ENCODE measurements at regions not wholly inside any gene's neighbourhood (a gene's known extent, or its start where the extent isn't known, plus 50 kb on each side); places are given as distances from the start of the nearest gene placed in this dataset.

GRCh38 chr12:42725809-42726208 is 136.3 kb upstream of the PRICKLE1 start:
- TF ChIP-seq CTCF (IDR thresholded peaks at IDR 0.05), result no peak

- TF ChIP-seq CTCF (IDR thresholded peaks at IDR 0.05), result no peak
These were observed 126.9 kb upstream of the PRICKLE1 start for GRCh38 chr12:42716491-42716891.

GRCh38 chr12:42707312-42708226 is 118.0 kb upstream of the PRICKLE1 start:
- TF ChIP-seq CTCF (IDR thresholded peaks at IDR 0.05), result no peak

- no peak for TF ChIP-seq CTCF (IDR thresholded peaks at IDR 0.05)
These were observed 116.8 kb upstream of the PRICKLE1 start for GRCh38 chr12:42706321-42706720.

GRCh38 chr12:42705863-42706262 is 116.3 kb upstream of the PRICKLE1 start:
- TF ChIP-seq CTCF (IDR thresholded peaks at IDR 0.05), result no peak

GRCh38 chr12:42704810-42705401 is 115.4 kb upstream of the PRICKLE1 start:
- TF ChIP-seq CTCF (IDR thresholded peaks at IDR 0.05), result no peak

- TF ChIP-seq CTCF (IDR thresholded peaks at IDR 0.05), result no peak
These were observed 114.8 kb upstream of the PRICKLE1 start for GRCh38 chr12:42704340-42704739.
